ENCODE measurements at regions not wholly inside any gene's neighbourhood (a gene's known extent, or its start where the extent isn't known, plus 50 kb on each side); places are given as distances from the start of the nearest gene placed in this dataset.

- Histone ChIP-seq H3K27me3 (no peaks in the 10 kb centered on the region), H3K4me3 (no peak overlapping the region), H3K36me3 (no peaks in the 10 kb centered on the region), H3K4me1 (no peaks in the 10 kb centered on the region), H3K9me3 (no peaks in the 10 kb centered on the region), H3K27ac (no peak overlapping the region)
- TF ChIP-seq CTCF (IDR thresholded peaks at IDR 0.05), result no peak
- ATAC-seq, result no peak
- DNase-seq, result no peak
- intact Hi-C loops (cut with DNase I), result no loop called here
Measured at GRCh38 chr3:168262887-168263286, 167.2 kb upstream of the GOLIM4 start.

DNA sequence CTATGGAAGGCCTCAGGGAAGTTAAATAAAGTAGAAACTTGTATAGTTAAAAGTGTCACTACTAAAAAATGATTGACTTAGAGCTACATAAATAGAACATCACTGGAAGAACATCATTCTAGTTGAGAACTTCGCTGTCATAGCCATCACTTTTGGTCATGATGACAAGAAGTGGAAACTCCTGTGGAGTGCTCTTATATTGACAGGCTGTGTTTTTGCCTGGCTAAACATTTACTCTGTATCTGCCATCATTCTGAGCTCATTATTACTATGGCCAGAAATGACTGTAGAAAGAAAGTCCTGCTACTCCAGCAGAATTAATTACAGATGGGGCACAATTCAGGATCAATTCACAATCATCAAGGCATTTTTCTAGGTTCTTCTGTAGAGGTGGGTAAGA lies 165.1 kb upstream of the GOLIM4 start:
- H3K4me3 ChIP-seq, result no peak overlapping the region

GRCh38 chr3:168251371-168251770 lies 155.6 kb upstream of the GOLIM4 start:
- H3K9me3 ChIP-seq, result no peaks in the 10 kb centered on the region
- peaks cover 36% of the 10 kb centered on the region for H3K27me3 ChIP-seq
- H3K36me3 ChIP-seq, result no peaks in the 10 kb centered on the region
- ATAC-seq (no peak), DNase-seq (no peak)
- H3K4me3 ChIP-seq, result no peak overlapping the region
- intact Hi-C loops (cut with DNase I), result no loop called here
- H3K27ac ChIP-seq, result no peak overlapping the region
- H3K4me1 ChIP-seq, result peaks cover 21% of the 10 kb centered on the region
- TF ChIP-seq CTCF (IDR thresholded peaks at IDR 0.05), result no peak

More for the DNA sequence above, 165.1 kb upstream of the GOLIM4 start:
- Histone ChIP-seq H3K27me3 (no peaks in the 10 kb centered on the region), H3K4me1 (no peaks in the 10 kb centered on the region), H3K36me3 (no peaks in the 10 kb centered on the region), H3K27ac (no peak overlapping the region), H3K9me3 (no peaks in the 10 kb centered on the region)
- no peak for ATAC-seq
- intact Hi-C loops (cut with DNase I), result no loop called here
- DNase-seq, result no peak
- no peak for TF ChIP-seq CTCF (IDR thresholded peaks at IDR 0.05)

DNA sequence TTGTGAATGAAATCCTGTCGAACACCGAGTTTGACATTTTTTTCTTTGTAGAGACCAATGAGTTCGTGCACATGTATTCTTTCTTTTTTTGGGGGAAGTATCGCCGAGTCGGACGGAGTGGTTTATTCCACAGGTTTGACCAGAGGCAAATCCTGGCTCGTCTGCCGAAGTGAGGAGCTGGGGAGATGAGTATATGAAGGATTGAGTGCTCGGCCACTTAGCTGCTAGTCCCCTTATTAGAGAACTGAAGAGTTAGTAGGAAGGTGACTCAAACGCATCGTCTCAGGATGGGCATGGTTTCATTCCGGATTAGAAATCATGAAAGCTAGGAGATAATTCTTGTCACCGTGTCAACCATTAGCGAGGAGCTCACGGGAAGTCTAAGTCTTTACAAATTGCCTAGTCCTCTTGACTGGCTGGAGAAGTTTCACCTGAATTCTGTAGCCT lies 154.7 kb upstream of the GOLIM4 start:
- no peaks in the 10 kb centered on the region for H3K9me3 ChIP-seq
- intact Hi-C loops (cut with DNase I), result no loop called here
- peaks cover 36% of the 10 kb centered on the region for H3K27me3 ChIP-seq
- no peak for ATAC-seq
- H3K36me3 ChIP-seq, result no peaks in the 10 kb centered on the region
- H3K4me3 ChIP-seq, result peak overlapping the region; percentile 58
- DNase-seq, result no peak
- no peak for TF ChIP-seq CTCF (IDR thresholded peaks at IDR 0.05)
- no peak overlapping the region for H3K27ac ChIP-seq
- H3K4me1 ChIP-seq, result peaks cover 21% of the 10 kb centered on the region

DNA sequence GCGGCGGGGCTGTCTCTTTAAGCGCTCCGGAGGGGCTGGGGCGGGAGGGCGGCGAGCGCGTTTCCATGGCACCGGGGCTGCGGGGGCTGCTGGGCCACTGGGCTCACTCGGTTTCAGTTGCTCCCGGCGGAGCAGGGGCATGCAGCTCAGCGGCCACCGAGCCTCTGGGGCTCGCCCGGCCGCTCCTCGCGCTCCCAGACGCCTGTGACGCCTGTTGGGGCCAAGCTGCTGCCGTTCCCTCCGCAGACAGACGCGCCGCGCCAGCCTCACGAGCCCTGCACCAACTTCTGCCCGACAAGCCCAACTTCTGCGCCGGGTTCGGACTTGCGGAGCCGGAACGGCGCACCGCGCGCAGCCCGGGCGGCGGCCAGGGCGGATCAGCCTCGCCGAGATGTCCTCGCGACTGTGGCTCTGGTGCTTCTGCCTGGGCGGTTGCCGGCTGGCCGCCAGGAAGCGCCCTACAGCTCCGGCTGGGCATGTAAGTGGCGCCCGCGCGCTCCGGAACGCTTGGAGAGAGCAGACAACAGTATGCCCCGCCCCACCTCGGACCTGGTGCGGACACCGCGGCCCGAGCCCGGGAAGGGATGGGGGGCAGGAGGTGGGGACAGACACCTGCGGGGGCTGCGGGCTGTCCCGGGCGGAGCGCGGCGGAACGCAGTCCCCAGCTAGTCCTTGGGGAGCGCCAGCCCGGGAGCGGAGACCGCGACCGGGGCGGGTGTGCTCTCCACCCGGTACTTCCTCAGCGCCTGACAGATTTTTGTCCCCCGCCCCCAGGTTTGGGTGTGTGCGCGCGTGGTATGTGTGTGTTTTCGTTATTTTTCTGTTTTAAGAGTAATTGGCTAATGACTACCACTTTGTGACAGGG lies 154.1 kb upstream of the GOLIM4 start:
- intact Hi-C loops (cut with DNase I), result no loop called here
- peak; percentile 33 for TF ChIP-seq CTCF (IDR thresholded peaks at IDR 0.05)
- Histone ChIP-seq H3K9me3 (no peaks in the 10 kb centered on the region), H3K27me3 (peaks cover 36% of the 10 kb centered on the region), H3K4me3 (peak overlapping the region; percentile 58), H3K4me1 (peaks cover 21% of the 10 kb centered on the region), H3K27ac (no peak overlapping the region), H3K36me3 (no peaks in the 10 kb centered on the region)
- ATAC-seq, result peak; percentile 95
- DNase-seq, result peak; percentile 90
